Stimulated activated CD4-positive, alpha-beta T cell treated with anti-CD3 and anti-CD28 coated beads, TNF-alpha, amount 100 ng/mL, for 24 hours (primary cell): ENCODE measurements at regions not wholly inside any gene's neighbourhood (a gene's known extent, or its start where the extent isn't known, plus 50 kb on each side); places are given as distances from the start of the nearest gene placed in this dataset.

Experiments
- DNase-seq, 3 experiments: peaks; one replicate each; pipeline ENCODE4 v3.0.0-alpha.2; 2020; ENCODE audit warnings: low read depth in 3 of 3

DNA sequence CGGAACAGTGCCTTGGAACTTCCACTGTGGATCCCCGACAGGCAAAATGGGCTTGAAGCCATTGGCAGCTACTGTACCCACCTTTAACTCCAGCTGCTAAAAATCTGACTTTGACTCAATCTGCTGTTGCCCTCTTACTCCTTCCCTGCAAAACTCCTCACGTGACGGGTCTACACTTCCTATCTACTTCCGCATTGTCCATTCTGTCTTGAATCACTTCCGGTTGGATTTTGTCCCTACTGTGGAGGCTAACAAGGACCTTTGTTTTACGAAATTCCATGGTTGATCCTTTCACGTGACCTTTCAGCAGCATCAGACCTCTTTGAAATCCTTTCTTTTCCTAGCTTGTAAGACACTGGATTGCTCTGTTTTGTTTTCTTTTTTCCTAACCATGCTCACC is 268.4 kb downstream of the PRDM2 start:
- DNase-seq, result no peak

DNA sequence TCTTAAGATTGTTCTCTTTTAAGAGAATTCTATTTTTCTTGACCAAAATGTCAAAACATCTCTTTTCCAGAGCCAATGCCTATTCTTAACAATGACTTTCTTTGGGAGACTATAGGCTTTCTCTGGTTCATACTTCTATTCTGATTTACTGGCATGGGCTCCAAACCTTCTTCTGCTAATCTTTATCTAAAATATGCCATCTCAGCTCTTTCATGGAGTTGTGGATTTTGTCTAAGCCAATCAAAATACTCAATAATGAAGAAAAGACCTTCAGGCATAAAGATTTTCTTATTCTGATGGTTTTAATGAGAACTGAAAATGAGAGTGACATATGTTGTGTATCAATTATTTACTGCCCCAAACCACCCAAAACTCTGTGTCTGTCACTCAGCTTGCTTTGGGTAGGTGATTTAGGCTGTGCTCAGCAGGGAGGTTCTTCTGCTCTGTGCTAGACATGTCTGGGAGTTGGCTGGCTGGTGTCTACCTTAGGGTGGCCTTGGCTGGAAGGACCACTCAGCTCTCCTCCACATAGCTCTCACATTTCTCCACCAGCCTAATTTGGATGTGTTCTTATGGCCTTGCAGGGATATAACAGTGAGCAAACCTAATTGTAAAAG is 270.8 kb downstream of the PRDM2 start:
- DNase-seq, result no peak

DNA sequence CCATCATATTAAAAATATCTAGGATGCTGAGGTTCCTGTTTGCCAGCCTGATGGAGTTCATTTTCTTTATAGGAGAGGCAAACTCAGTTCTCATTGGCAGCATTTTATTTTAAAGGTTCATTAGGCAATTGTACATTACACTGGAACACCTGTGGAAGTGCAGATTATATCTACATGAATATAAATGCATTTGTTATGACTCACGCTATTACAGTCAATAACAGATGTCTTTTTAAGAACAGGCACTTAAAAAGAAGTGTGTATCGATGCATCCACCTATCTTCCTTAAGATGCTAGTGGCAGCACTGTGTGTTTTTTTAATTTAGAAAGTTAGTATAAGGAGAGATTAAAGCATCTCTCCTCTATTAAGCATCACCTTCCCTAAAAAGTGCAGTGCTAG is 276.5 kb downstream of the PRDM2 start:
- no peak for DNase-seq

DNA sequence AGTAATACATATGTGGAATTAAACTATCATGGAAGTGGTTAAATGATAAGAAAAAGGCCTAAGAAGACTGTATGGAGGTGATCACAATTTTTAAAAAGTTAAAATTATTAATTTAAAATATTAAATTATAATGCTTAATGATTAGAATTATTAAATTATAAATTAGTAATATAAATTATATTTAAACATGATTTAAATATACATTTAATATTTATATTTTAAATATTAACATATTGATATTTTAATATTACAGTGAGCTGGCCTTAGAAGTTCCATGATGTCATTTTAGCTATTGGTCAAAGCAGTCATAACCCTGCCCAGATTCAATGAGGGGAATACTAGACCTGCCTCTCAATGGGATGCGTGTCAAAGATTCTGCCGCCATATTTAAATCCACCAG is 281.2 kb downstream of the PRDM2 start:
- DNase-seq, result no peak

DNA sequence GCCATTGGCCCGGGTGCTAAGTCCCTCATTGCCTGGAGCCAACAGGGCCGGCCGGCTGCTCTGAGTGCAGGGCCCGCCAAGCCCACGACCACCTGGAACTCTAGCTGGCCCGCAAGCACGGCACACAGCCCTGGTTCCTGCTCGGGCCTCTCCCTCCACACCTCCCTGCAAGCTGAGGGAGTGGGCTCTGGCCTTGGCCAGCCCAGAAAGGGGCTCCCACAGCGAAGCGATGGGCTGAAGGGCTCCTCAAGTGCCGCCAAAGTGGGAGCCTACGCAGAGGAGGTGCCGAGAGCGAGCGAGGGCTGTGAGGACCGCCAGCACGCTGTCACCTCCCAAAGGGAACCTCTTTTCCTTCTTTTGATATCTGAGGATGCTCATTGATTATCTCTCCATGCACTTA is 283.4 kb downstream of the PRDM2 start:
- no peak for DNase-seq

DNA sequence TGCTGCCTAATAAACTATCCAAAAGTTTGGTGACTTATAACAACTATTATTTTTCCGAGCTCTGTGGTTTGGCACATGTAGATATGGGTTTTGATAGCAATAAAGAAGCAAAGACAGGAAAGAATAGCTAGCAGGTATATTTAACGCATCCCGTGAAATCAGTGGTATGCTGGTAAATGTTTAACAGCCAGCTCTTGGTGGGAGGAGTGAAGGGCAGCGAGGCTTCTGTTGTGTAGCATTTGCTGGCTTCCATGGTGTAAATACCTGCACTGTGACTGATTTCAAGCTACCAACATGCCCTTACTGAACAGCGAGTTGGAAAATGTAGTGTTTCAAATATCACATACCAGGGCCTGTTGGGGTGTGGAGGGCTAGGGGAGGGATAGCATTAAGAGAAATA is 291.0 kb downstream of the PRDM2 start:
- DNase-seq, result no peak

DNA sequence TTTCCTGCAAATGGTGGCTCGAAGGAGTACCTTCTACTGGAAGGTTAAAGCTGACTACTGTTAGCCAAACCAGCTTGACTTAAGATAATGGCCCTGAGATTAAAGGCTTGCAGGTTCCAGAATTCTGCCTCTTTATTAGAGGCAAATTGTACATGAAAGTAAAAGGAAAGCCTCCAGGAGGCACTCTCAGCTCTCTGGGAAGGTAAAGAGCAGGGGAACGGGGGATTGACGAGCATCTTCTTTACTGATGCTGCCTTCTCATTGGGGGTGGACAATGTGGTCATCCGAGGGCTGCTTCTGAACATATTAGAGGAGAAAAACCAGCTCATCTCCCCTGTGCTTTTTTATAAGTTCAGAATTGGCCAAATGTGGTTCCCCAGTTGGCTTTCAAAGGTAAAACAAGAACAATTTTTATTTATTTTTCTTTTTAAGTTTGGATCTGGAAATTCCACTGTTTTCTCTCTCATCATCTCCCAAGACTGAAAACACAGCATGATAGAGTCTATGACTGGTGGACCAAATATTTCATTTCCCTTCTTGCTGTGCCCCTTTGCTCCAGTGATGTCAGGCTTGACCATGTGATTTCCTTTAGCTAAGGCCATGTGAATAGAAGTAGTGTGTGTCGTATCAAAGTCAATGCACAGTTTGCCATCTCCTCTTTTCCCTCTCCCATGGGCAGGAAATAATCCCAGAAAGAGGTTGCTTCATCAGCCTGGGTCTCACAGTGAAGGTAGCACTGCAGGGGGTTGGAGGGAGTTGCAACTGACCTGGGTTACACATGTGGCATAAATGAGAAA is 292.7 kb downstream of the PRDM2 start:
- no peak for DNase-seq

DNA sequence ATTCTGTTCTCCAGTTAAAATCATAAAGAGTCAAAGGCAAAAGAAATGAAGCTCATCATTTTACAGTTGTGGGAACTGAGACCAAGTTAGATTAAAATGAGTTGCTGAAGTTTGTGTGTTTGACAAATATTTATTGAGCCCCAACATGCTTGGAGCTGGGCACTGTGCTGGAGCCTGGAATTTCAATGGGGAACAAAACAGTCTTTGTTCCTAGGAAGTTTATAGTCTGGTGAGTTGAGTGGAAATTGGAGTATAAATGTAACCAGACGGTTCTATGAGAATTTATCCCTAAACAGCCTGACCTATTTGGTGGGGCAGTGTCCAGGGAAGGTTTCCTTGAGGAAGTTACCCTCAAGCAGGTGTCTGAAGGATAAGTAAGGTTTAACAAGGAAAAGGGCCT is 294.4 kb downstream of the PRDM2 start:
- DNase-seq, result no peak

DNA sequence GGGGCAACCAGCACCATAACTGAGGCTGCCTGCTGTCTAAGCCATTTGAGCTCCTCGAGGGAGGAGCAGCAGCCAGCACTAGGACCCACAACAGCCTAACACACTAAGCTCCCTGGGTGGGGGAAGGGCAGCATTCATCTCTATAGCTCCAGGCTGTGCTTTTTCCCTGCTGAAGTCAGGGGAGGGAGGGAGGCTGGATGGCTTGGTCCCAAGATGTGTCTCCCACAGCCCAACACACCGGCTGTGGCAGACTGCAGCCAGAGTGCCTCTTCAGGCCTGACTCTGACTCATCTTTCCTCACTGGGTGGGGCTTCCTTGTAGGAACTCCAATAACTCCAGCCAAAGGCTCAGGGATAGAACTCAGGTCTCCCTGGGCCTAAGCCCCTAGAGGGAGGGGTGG is 296.3 kb downstream of the PRDM2 start:
- no peak for DNase-seq

DNA sequence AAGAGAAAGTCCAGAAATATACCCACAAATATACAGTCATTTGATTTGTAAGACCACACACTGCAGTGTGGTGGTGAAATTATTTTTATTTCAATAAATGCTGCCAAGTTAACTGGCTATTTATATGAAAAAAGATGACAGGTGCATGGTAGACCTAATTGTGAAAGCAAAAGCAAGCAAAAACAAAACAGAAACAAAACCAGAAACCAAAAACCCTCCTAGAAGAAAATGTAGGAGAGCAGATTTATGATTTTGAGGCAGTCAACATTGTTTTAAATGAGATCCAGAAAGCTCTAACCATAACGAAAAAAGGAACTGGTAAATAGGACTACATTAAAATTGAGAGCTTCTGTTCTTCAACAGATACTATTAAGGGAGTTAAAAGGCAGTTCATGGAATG is 303.6 kb downstream of the PRDM2 start:
- no peak for DNase-seq

DNA sequence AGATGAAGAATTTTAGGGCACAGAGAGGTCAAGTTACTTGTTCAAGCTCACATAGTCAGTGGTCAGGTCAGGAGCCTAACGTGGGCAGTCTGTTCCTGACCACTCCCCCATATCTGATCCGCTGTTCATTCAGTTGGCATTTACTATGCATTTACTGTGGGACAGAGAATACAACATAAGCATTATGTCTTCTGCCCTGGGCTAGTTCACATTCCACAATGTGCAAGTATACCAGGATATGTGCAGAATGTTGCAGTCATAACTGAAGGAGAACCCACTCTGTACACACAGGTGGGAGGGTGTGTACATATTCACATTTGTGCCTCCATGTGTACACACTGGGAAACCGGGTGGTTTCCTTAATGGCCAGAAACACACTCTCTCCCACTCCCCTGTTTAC is 309.6 kb downstream of the PRDM2 start:
- no peak for DNase-seq

DNA sequence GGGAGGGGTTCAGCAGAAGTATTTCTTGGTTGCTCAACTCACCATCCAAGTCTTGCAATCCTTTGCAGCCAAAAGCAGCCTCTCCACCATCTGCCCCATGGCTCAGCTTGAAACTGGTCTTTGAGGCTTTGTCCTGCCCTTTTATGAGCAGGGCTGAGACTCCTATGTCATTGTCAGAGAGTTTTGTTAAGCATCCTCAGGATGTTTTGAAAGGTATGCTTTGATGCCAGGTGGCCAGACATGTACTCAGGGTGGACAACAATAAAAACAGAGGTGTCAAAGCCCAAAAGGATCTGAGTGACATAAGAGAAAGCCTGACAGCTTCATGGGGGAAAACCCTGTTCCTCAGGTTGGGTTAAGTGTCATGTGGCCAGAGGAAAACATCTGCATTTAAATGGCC is 310.5 kb downstream of the PRDM2 start:
- DNase-seq, result no peak

DNA sequence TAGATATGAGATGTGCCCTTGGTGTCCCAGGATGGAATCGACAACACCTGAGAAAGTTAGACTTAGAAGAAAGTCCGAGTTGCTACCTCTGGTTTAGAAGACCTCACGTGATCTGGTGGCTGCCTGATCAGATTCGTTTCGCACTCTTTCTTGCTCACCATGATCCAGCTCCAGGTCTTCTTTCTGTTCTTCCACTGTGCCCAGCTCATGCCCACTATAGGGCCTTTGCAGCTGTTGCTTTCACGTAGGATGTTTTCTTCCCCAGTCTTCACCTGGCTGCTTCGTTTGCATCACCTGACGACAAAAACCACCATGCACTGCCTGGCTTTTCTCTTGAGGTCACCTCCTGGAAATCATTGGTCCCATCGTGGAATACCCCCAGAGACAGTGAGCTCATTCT is 311.1 kb downstream of the PRDM2 start:
- DNase-seq, result no peak

DNA sequence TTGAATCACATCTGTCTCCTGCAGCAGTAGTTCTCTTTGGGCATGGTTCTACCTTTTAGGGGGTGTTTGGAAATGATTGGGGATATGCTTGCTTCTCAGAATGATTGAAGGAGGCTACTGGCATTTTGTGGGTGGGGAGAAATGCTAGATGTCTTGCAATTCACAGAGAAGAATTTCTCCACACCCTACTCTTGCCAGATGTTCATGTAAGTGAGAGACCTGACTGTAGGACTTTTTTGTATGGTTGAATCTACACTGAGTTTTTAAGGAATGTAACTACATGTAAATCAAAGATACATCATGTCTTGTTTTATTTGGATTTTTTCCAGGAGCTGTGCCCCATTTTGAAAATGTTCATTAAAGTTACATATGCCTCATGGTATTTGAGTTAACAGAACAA is 311.9 kb downstream of the PRDM2 start:
- DNase-seq, result no peak

DNA sequence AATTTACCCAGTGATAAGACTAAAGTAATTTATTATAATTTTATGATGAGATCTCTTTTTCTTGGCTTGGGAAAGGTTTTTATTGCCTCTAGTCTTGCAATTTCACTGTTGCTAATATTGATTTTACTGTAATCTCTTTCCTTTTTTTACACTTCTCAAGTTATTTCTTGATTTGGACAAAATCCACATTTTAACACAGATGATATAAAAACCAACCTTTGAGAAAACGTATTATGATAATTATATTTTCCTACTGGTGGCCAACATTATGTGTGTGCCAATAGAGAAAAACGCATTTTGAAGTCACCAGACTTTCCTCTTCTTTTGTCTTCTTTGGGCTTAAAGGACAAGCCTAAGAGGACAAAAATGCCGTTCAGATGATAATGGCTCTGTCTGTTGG is 314.9 kb downstream of the PRDM2 start:
- DNase-seq, result no peak

DNA sequence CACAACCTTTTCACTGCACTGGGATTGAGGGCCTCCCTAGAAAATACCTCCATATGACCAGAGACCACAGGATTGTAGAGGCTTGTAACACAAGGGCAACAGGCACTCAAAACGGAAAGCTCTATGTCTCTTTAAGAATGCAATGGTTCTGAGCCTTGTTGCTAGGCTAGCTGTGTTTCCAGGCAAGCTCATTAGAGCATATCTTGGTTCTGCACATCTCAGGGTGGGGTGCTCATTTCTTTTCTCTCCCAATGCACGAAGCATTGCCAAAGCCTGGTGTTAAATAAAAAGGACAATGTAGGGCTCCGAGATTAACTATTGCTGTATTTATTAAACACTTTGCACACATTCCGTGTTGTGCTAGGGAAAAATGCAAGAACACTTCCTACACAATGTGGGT is 315.9 kb downstream of the PRDM2 start:
- no peak for DNase-seq

DNA sequence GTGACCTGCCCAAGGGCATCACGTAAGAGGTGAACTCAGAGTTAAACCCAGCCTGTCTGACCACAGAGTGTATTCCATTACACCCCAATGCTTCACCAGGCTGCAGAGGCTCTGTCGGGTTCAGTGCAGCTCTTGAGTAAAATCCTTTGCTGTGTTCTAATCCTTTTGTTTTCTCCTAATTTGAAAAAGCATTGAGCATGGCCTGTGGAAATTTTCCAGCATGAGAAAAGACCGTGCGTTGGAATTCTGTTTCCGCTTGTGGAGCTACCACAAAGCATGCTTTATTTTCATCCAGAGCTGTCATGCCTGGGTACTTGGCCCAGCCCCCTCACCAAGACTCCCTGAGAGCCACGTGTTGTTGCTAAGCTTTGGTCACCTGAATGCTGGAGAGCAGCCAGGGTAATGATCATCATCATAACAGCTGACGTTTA is 317.6 kb downstream of the PRDM2 start:
- no peak for DNase-seq

DNA sequence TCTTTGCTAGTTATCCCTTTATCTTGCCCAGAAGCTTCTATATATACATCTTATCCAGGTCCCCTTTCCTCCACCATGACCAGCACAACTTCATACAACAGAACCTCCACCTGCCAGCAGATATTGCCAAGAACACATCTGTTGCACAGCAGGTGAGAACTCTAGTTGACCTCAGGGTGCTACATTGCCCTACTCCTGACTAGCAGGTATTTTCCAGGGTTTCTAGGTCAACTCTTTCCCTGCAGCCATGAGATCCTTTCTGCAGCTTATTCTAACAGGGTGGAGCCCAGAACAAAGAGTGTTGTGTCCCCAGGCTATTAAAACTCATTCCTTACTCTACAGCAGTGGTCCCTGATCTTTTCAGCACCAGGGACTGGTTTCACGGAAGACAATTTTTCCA is 319.5 kb downstream of the PRDM2 start:
- no peak for DNase-seq

DNA sequence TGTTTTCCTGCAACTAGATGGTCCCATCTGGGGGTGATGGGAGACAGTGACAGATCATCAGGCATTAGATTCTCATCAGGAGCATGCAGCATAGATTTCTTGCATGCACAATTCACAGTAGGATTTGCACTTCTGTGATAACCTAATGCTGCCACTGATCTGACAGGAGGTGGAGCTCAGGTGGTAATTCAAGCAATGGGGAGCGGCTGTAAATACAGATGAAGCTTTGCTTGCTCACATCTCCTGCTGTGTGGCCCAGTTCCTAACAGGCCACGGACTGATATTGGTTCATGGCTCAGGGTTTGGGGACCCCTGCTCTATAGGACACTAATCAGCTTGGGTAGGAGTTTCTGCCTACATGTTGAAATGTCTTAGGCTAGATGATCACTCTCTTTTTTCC is 320.0 kb downstream of the PRDM2 start:
- no peak for DNase-seq

DNA sequence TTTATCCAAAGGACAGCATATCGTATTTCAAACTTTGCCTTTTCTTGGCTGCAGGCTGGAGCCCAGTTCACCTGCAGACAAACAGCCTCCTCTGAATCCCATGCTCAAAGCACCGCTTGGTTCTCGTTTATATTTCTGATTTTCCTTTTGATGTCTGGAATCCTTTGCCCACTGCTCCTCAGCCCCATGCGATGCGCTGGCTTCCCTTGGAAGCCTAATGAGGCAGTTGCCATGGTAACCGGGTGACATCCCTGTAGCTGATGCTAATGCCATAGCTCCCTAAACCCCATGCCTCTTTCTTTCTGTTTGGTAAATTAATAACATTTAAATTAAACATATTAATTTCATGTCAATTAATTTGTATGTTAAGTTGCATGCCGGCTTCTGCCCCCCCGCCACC is 327.1 kb downstream of the PRDM2 start:
- DNase-seq, result no peak

DNA sequence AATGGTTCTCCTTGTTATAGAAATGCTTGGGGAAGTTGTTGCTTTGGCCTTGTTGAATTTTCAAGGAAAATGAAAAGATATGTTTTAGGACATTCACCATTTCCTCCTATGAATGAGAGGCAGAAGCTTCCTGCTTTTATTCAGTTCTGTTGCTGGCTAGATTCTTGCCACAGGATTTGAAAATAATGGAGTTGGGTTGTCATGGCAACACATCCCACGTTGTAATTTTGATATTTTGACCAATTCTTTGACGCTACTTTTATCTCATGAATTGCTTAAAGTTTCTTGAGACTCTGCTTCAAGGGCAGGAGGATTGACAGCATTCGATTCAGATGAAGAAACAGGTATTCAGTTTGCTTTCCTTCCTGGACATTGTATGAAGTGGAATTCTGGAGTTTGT is 331.5 kb downstream of the PRDM2 start:
- DNase-seq, result no peak

DNA sequence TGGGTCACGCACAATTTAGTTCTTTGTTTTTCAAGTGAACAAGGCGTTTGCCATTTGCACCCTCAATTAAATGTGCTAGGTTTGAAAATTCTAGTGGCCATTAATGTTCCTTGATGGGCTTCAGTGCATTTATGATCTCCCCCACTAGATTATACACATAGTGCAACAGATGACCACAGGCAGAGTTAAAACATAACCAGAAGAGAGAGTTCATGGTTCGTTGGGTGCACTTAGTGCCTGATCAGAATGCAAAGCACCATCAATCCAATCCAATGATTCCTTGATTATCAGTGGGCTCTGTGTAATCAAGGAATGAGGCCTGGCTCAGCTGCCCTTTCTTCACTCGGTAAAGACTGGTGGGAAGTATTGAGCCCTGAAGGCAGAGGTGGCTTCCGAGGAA is 334.5 kb downstream of the PRDM2 start:
- DNase-seq, result no peak

DNA sequence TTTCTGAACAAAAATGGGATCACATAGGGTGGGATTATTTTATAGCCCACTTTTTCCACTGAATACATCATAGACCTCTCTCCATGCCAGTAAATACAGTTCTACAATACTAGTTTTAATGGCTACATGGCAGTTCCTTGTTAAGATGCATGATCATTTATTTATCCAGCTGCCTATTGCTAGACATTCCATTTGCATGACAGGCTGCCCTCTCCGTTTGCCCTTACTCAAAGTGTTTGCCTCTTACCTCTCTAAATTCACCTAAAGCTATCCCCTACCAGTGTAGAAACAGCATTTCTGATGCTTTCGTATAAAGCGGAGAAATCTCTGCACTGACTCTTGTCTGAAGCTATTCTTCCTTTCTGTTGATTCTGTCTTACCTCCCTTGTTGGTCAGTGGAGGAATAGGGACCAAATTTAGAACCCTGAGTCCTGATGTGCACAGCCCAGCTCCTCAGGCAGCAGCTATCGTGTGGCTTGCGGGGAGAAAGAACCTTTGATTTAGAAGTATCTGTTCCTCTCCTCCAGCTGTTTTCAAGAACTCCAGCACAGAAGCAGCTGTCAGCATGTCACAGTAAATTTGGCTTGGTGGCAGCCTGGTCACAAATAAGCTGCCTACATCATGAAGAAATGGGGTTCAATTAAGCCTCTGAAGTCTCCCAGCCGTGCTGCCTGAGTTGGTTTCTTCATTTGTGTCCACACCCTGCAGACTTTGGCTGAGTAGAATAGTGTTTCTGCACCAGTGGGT is 337.3 kb downstream of the PRDM2 start:
- no peak for DNase-seq
